DND-41 (cell line): ENCODE measurements at regions not wholly inside any gene's neighbourhood (a gene's known extent, or its start where the extent isn't known, plus 50 kb on each side); places are given as distances from the start of the nearest gene placed in this dataset.

Source experiments
- ATAC-seq: fragments of 200-7000 bp; cut with Tn5 transposase; 3 replicates; pipeline ENCODE4 v1.9.1; 2021; ENCODE audit warnings: low read depth; ENCODE audit not compliant: insufficient read depth
- DNase-seq: peaks from one replicate; pipeline ENCODE4 v3.0.0-alpha.2; 2020
- H2AFZ ChIP-seq: 2 replicates; pipeline ENCODE4 v1.6.0; 2012; ENCODE audit warnings: low read depth, low read length
- H3K27ac ChIP-seq: 2 replicates; pipeline ENCODE4 v1.5.1; 2012; ENCODE audit warnings: low read length, inconsistent platforms
- H3K27me3 ChIP-seq: fragments of 200-600 bp; sonication (generic); 2 replicates; pipeline ENCODE4 v1.6.0; 2012; ENCODE audit warnings: low read length, mild to moderate bottlenecking, inconsistent platforms; ENCODE audit not compliant: insufficient read depth, poor library complexity
- H3K36me3 ChIP-seq: 2 replicates; pipeline ENCODE4 v1.5.1; 2012; ENCODE audit warnings: low read length, inconsistent platforms; ENCODE audit not compliant: insufficient read depth
- H3K4me1 ChIP-seq: 2 replicates; pipeline ENCODE4 v1.5.1; 2012; ENCODE audit warnings: mild to moderate bottlenecking, low read length; ENCODE audit not compliant: insufficient read depth
- H3K4me2 ChIP-seq: 2 replicates; pipeline ENCODE4 v1.6.0; 2012; ENCODE audit warnings: mild to moderate bottlenecking, moderate library complexity, low read length, inconsistent platforms; ENCODE audit not compliant: insufficient read depth
- H3K4me3 ChIP-seq, 2 experiments: fragments of 200-600 bp in 1 of 2; shearing (Covaris generic) in 1 of 2; 2 replicates each; pipeline ENCODE4 v1.5.1; 2012 to 2016; ENCODE audit warnings: inconsistent platforms in 2 of 2, low read length in 2 of 2, mild to moderate bottlenecking in 2 of 2, low read depth in 1 of 2, moderate library complexity in 1 of 2
- H3K79me2 ChIP-seq: 2 replicates; pipeline ENCODE4 v1.6.0; 2012; ENCODE audit warnings: low read length, inconsistent platforms; ENCODE audit not compliant: insufficient read depth
- H3K9ac ChIP-seq: 2 replicates; pipeline ENCODE4 v1.6.0; 2012; ENCODE audit warnings: low read depth, mild to moderate bottlenecking, inconsistent platforms, low read length, moderate library complexity
- H3K9me3 ChIP-seq: 2 replicates; pipeline ENCODE4 v1.5.1; 2012; ENCODE audit warnings: low read length, moderate library complexity, mild to moderate bottlenecking, inconsistent platforms; ENCODE audit not compliant: insufficient read depth, severe bottlenecking
- H4K20me1 ChIP-seq: 2 replicates; pipeline ENCODE4 v1.6.0; 2012; ENCODE audit warnings: low read length; ENCODE audit not compliant: insufficient read depth
- EZH2 ChIP-seq: IDR thresholded peaks from 3 replicates; pipeline ENCODE4 v1.6.1; 2012; ENCODE audit warnings: borderline replicate concordance, low read depth, mild to moderate bottlenecking, moderate library complexity, low read length, inconsistent platforms; ENCODE audit not compliant: severe bottlenecking
- TF ChIP-seq, protein P1 (sequence below): IDR thresholded peaks from 2 replicates; pipeline ENCODE4 v1.5.1; 2012; ENCODE audit warnings: borderline replicate concordance, low read length, moderate library complexity, mild to moderate bottlenecking; ENCODE audit not compliant: poor library complexity, severe bottlenecking; ENCODE audit errors: extremely low read depth

- Histone ChIP-seq H3K9me3 (no peaks in the 10 kb centered on the region), H3K79me2 (no peaks in the 10 kb centered on the region), H3K4me3 (no peak overlapping the region), H3K4me2 (no peak overlapping the region), H3K27me3 (no peaks in the 10 kb centered on the region), H3K36me3 (no peaks in the 10 kb centered on the region), H3K27ac (no peak overlapping the region), H2AFZ (no peak overlapping the region), H3K9ac (no peak overlapping the region), H3K4me1 (peaks cover 11% of the 10 kb centered on the region), H4K20me1 (no peaks in the 10 kb centered on the region)
- TF ChIP-seq, protein P1, sequence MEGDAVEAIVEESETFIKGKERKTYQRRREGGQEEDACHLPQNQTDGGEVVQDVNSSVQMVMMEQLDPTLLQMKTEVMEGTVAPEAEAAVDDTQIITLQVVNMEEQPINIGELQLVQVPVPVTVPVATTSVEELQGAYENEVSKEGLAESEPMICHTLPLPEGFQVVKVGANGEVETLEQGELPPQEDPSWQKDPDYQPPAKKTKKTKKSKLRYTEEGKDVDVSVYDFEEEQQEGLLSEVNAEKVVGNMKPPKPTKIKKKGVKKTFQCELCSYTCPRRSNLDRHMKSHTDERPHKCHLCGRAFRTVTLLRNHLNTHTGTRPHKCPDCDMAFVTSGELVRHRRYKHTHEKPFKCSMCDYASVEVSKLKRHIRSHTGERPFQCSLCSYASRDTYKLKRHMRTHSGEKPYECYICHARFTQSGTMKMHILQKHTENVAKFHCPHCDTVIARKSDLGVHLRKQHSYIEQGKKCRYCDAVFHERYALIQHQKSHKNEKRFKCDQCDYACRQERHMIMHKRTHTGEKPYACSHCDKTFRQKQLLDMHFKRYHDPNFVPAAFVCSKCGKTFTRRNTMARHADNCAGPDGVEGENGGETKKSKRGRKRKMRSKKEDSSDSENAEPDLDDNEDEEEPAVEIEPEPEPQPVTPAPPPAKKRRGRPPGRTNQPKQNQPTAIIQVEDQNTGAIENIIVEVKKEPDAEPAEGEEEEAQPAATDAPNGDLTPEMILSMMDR: no peak
- TF ChIP-seq EZH2: no peak
- ATAC-seq: no peak
- no peak for DNase-seq
Observed at GRCh38 chr7:109951565-109951928, 1139.4 kb upstream of the LRRN3 start.

- Histone ChIP-seq H3K9ac (no peak overlapping the region), H3K36me3 (0 out of 2 replicates have a peak, but pooled peaks cover 6% of the 10 kb centered on the region), H3K4me2 (no peak overlapping the region), H3K4me1 (no peaks in the 10 kb centered on the region), H3K27me3 (no peaks in the 10 kb centered on the region), H3K79me2 (no peaks in the 10 kb centered on the region), H2AFZ (no peak overlapping the region), H3K4me3 (no peak overlapping the region), H3K9me3 (no peaks in the 10 kb centered on the region), H3K27ac (no peak overlapping the region), H4K20me1 (no peaks in the 10 kb centered on the region)
- ATAC-seq (no peak), DNase-seq (no peak)
- no peak for TF ChIP-seq EZH2
- TF ChIP-seq, protein P1: no peak
Observed at GRCh38 chr7:109955986-109956385, 1134.9 kb upstream of the LRRN3 start.

DNA sequence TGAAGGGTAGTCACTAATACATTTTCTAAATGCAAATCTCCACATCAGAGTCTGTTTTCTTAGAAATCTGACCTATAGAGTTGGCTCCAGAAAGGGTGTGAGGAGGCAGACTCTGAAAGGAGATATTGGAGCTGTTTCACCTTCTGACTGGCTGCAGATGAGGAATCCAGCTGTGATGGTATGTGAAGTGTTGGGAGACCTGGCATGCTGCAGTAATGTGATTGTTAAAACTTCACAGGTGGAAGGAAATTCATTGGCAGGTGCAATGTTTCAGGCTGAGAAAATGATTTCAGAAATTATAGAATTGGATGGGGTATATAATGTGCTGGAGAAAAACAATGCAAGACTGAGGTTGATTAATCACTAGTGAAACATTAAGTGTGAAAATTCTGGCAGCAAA lies 1134.0 kb upstream of the LRRN3 start:
- no peak for ATAC-seq
- DNase-seq: no peak
- H3K27ac ChIP-seq: no peak overlapping the region

More for the DNA sequence above, 1134.0 kb upstream of the LRRN3 start:
- no peak overlapping the region for H3K4me2 ChIP-seq
- no peak overlapping the region for H2AFZ ChIP-seq
- 0 out of 2 replicates have a peak, but pooled peaks cover 6% of the 10 kb centered on the region for H3K36me3 ChIP-seq
- H3K9ac ChIP-seq: no peak overlapping the region
- H3K9me3 ChIP-seq: no peaks in the 10 kb centered on the region
- no peaks in the 10 kb centered on the region for H3K79me2 ChIP-seq
- TF ChIP-seq, protein P1: no peak
- no peak for TF ChIP-seq EZH2
- H3K4me1 ChIP-seq: no peaks in the 10 kb centered on the region
- H3K27me3 ChIP-seq: no peaks in the 10 kb centered on the region
- H3K4me3 ChIP-seq: no peak overlapping the region
- no peaks in the 10 kb centered on the region for H4K20me1 ChIP-seq
